ENCODE measurements at regions not wholly inside any gene's neighbourhood (a gene's known extent, or its start where the extent isn't known, plus 50 kb on each side); places are given as distances from the start of the nearest gene placed in this dataset.

- DNase-seq, result no peak
Observed at GRCh38 chr3:193754719-193755118, 161.7 kb downstream of the OPA1 start.

- DNase-seq, result no peak
Observed at GRCh38 chr3:193756536-193756935, 163.5 kb downstream of the OPA1 start.

GRCh38 chr3:193757457-193757856 lies 164.4 kb downstream of the OPA1 start:
- no peak for DNase-seq

- peak; percentile 22 for DNase-seq
Observed at GRCh38 chr3:193761969-193762368, 169.0 kb downstream of the OPA1 start.

DNA sequence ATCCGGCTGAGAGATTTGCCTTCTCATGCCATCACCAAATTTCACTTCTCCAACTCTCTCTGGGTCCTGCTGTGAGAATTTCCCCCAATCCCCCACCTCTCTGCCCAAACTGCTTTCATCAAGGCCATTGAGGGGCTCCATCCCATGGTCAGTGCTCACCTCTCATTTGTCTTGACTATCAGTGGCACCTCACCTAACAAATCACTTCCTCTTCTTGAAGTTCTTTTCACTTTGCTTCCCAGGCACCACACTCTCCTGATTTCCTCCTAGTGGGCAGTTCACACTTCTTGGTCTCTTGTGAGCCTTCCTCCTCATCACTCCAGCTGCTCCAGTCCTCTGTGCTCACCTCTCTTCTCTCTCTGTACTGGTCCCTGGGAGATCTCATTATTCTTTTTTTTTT lies 169.6 kb downstream of the OPA1 start:
- DNase-seq, result no peak

GRCh38 chr3:193764959-193765358 lies 172.0 kb downstream of the OPA1 start:
- no peak for DNase-seq

DNA sequence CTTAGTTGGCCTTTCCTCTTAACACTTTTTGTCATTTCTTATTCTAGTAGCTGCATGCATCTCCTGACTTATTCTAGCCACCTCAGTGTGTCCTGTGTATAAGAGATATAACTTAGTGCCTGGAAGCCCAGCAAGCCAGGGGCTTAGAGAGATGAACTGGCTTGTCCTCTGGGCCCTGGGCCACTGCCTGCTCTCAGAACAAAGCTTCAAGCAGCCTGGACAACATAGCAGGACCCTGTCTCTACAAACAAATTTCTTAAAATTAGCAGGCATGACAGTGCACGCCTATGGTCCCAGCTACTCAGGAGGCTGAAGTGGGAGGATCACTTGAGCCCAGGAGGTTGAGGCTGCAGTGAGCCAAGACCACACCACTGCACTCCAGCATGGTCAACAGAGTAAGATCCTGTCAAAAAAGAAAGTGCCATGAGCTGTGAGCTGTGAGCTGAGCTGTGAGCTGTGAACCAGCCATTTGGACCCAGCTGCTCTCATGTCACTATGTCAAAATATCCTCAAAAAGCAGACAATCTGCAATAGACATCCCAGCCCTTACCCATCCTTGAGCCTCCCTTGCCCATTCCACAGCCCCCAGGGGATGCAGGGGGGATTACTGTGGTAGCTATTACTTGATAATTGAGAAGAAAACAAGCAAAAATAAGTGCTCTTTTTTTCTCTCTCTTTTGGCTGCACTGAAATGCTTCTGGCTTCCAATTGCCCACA lies 174.5 kb downstream of the OPA1 start:
- no peak for DNase-seq

DNA sequence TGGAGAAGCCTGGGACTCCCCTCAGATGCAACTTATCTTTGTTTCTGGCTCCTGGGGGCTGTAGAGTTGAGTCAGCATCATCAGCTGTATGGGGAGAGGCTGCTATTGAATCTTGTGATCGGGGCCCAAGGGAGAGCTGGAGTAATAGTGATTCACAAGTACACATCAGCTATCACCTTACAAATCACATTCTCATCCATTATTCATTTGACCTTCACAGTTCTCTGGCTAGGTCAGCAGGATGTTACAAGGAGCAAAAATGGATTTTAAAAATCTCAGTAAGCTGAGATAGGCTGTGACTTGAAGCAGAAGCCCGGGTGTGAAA lies 175.0 kb downstream of the OPA1 start:
- no peak for DNase-seq

GRCh38 chr3:193769437-193769836 lies 176.4 kb downstream of the OPA1 start:
- DNase-seq, result no peak

GRCh38 chr3:193771011-193771652 lies 178.1 kb downstream of the OPA1 start:
- DNase-seq, result peak; percentile 11

GRCh38 chr3:193771653-193772421 lies 178.8 kb downstream of the OPA1 start:
- DNase-seq, result no peak

DNA sequence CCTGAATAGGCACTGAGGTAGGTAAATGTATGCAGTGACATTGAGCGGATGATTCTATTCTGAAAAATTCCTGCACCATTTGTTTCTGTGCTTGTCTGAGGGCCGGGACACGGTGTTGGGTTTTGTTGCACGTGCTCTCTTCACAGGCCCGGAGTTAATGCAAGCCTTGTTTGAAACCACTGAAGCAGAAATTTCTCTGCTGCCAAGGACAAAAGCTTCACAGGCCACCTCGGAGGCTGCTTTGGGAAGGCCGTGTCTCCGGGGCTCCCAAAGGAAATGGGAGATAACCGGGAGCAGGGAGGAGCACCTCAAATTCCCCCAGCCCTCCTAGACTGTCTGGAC lies 179.4 kb downstream of the OPA1 start:
- DNase-seq, result no peak

DNA sequence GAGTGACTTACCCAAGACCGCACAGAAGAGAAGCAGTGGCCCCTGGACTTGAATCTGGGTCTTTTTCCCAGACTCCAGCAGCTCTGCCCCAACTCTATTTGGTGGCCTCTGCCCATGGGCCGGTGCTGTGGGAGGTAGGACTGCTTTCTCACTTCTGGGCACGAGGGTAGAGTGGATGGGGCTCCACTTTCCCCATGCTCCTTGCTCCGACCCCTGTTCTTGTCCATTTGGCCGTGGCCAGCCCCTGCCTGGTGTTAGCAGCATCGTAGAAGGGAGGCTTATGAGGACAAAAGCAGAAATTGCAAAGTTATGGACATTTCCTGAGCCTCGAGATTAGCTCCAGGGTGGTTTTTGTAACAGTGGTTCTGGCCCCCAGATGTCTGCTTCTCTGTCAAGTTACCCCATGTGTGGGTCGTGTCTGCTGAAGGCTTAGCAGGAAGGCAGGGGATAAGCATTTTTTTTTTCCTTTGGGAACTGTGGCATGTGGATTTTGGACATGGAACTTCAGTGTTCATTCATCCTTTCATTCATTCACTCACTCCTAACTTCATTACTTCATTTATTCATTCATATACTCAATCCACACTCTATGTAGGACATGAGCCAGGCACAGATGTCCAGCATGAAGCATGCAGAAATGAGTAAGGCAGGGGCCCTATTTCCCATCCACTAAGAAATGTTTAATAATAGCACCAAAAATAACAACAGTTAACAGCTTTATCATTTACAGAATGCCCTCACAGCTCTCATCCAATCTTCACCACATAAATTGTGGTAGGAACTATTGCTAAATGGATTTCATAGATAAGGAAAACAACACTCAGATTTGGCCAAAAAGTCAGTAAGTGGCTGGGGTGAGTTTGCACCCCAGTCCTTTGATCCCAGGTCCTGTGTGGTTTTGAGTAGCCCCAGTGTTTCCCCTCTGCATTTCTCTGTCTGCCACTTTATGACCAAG lies 180.5 kb downstream of the OPA1 start:
- no peak for DNase-seq

GRCh38 chr3:193774272-193774915 lies 181.4 kb downstream of the OPA1 start:
- DNase-seq, result no peak

DNA sequence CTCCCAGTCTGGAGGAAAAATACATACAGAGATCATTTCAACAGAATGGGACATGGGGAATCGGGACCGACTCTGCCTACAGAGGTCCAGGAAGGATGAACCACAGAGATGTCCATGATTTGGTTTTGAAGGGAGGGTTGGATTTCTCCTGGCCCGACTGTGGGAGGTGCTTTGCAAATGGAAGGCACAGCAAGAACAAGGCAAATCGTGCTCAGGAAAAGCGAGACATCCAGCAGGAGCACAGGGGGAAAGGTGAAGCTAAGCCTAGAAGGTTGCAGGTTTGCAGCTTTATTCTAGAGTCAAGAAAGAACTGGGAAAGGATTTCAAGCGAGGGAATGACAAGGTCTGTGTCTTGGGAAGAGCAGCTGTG lies 181.9 kb downstream of the OPA1 start:
- no peak for DNase-seq

DNA sequence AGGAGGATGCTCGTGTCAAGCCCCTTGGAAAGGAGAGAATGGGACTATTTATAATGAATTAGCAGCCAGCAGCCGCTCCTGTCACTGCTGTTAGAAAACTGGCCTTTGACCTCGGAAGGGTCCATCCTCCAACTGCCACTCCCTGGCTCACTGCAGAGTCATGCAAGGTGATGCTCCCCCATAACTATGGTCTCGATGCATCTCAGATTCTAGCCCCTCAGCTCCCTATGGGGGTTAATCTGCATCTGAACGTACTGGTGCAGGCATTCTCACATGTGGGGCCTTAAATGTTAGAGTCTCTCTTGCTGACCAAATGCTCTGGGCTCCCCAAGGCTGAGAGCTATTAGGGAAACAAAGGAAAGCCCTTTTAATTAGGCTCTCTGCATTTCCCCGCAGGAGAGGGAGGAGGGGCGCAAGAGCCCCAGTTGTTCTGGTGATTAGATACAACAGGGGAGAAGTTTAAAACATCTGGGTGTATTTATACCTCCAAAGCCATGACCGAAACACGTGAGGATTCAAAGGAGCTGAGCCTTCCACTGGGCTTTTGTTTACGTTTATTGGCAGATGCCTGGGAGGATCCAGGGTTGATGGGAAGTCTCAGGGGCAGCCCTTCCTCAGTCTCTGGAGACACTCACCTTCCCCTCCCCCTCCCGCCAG lies 182.5 kb downstream of the OPA1 start:
- DNase-seq, result no peak

GRCh38 chr3:193776626-193777358 lies 183.8 kb downstream of the OPA1 start:
- DNase-seq, result no peak

DNA sequence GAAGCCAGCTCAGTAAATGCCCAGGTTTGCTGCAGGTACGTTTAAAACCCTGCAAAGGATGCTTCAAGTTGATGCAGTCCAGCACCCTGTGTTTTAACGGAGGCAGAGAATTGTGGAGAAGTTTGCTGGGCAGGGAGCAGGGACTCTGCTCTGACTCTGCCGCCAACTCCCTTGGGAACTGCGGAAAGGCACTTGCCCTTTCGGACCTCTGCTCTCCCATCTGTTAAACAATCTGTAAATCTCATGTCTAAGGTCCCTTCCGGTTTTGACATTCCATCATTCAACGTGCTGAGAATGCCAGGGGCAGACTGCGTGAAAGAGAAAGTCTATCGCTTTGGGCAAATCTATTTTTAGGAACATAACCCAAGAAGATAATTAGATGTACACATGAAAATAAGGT lies 184.5 kb downstream of the OPA1 start:
- DNase-seq, result no peak

GRCh38 chr3:193778676-193779075 lies 185.7 kb downstream of the OPA1 start:
- no peak for DNase-seq

- DNase-seq, result no peak
Observed at GRCh38 chr3:193779933-193780332, 186.9 kb downstream of the OPA1 start.

DNA sequence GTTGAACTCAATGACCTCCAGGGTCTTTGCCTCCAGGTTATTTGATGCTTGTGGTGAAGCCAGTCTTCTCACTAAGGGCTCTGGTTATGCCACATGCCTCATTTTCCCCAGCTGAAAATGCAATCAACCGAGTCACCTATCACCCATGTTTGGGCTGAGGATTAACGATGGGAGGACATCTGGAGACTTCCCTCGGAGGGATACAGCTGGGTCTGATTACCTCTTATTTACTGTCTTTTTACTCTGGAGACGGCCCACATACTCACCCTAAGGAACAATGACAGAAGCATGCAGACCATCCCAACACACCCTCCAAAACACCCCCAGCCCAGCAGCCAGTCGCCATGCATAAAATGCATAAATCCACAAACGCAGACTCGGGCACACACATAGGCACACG lies 187.4 kb downstream of the OPA1 start:
- no peak for DNase-seq

All from DMS53 (cell line).